DND-41 (cell line): ENCODE measurements at regions not wholly inside any gene's neighbourhood (a gene's known extent, or its start where the extent isn't known, plus 50 kb on each side); places are given as distances from the start of the nearest gene placed in this dataset.

ENCODE experiments used
- EZH2 ChIP-seq: IDR thresholded peaks from 3 replicates; pipeline ENCODE4 v1.6.1; 2012; ENCODE audit warnings: borderline replicate concordance, low read depth, mild to moderate bottlenecking, moderate library complexity, low read length, inconsistent platforms; ENCODE audit not compliant: severe bottlenecking
- TF ChIP-seq, protein P1 (sequence below): IDR thresholded peaks from 2 replicates; pipeline ENCODE4 v1.5.1; 2012; ENCODE audit warnings: borderline replicate concordance, low read length, moderate library complexity, mild to moderate bottlenecking; ENCODE audit not compliant: poor library complexity, severe bottlenecking; ENCODE audit errors: extremely low read depth

DNA sequence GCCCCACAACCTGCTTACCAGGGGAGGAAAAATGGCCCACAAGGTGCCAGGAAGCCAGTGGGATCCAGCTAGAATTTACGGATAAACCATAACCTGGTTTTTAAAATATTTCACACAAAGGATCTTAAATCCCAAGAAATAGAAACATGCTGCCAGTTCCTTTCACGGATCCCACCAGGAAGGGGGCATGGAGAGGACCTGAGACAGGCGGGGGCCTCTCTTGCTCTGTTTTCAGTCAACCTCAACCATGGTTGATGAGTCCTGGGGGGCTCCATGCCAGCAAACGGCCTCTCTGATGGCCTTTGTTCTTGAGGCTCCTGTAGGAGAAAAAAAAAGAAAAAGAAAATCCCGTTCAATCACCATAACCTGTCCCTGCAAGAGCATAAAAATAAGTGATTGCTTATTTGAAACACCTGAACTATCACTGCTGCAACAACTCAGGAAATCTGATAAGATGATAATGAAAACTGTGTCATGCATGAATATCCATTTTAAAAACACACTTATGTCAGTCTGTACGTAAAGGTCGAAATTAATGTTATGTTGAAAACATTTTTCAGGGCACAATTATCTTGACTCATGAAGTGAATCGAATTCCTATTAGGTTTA, 125.8 kb upstream of the CST7 start:
- TF ChIP-seq, protein P1, sequence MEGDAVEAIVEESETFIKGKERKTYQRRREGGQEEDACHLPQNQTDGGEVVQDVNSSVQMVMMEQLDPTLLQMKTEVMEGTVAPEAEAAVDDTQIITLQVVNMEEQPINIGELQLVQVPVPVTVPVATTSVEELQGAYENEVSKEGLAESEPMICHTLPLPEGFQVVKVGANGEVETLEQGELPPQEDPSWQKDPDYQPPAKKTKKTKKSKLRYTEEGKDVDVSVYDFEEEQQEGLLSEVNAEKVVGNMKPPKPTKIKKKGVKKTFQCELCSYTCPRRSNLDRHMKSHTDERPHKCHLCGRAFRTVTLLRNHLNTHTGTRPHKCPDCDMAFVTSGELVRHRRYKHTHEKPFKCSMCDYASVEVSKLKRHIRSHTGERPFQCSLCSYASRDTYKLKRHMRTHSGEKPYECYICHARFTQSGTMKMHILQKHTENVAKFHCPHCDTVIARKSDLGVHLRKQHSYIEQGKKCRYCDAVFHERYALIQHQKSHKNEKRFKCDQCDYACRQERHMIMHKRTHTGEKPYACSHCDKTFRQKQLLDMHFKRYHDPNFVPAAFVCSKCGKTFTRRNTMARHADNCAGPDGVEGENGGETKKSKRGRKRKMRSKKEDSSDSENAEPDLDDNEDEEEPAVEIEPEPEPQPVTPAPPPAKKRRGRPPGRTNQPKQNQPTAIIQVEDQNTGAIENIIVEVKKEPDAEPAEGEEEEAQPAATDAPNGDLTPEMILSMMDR = no peak
- no peak for TF ChIP-seq EZH2
